ENCODE measurements at regions not wholly inside any gene's neighbourhood (a gene's known extent, or its start where the extent isn't known, plus 50 kb on each side); places are given as distances from the start of the nearest gene placed in this dataset.

- no peaks in the 10 kb centered on the region for H3K79me2 ChIP-seq (ENCODE audit: insufficient read depth, low read length)
- no peaks in the 10 kb centered on the region for H3K27me3 ChIP-seq (ENCODE audit: control insufficient read depth in 2 of 2, insufficient read depth in 2 of 2, low read length in 2 of 2)
- no peaks in the 10 kb centered on the region for H4K20me1 ChIP-seq (ENCODE audit: insufficient read depth, low read length)
- H3K27me3 Mint-ChIP-seq (ENCODE audit: low read depth in 3 of 3) = peaks cover 0 to 1% (median 0%) of the 10 kb centered on the region in 3 donors
- H3K27ac Mint-ChIP-seq = no peak overlapping the region
- DNase-seq = no peak
- H3K4me2 ChIP-seq (replicated peaks; ENCODE audit: extremely low read depth, low read length, poor library complexity, severe bottlenecking) = no peak overlapping the region
- H3K4me3 ChIP-seq (replicated peaks in 1 of 3; ENCODE audit: low read depth in 2 of 3, low read length in 3 of 3) = no peak overlapping the region
- H3K4me1 Mint-ChIP-seq = no peaks in the 10 kb centered on the region
- no peak overlapping the region for H2AFZ ChIP-seq (ENCODE audit: insufficient read depth, low read depth, low read length, poor library complexity, severe bottlenecking)
- no peak overlapping the region for H3K4me3 Mint-ChIP-seq
- WGBS (ENCODE audit: insufficient coverage) = 100% methylated on average over 3 of the region's 4 CpGs
- TF ChIP-seq, protein P1, sequence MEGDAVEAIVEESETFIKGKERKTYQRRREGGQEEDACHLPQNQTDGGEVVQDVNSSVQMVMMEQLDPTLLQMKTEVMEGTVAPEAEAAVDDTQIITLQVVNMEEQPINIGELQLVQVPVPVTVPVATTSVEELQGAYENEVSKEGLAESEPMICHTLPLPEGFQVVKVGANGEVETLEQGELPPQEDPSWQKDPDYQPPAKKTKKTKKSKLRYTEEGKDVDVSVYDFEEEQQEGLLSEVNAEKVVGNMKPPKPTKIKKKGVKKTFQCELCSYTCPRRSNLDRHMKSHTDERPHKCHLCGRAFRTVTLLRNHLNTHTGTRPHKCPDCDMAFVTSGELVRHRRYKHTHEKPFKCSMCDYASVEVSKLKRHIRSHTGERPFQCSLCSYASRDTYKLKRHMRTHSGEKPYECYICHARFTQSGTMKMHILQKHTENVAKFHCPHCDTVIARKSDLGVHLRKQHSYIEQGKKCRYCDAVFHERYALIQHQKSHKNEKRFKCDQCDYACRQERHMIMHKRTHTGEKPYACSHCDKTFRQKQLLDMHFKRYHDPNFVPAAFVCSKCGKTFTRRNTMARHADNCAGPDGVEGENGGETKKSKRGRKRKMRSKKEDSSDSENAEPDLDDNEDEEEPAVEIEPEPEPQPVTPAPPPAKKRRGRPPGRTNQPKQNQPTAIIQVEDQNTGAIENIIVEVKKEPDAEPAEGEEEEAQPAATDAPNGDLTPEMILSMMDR (IDR thresholded peaks at IDR 0.05) = no peak
- no peak overlapping the region for H3K27ac ChIP-seq (ENCODE audit: low read depth in 1 of 2, low read length in 2 of 2)
- intact Hi-C loops (cut with micrococcal nuclease) = no loop called here
- H3K9me3 ChIP-seq (replicated peaks in 1 of 2; ENCODE audit: control insufficient read depth in 1 of 2, insufficient read depth in 1 of 2, low read length in 2 of 2) = no peaks in the 10 kb centered on the region
- no peaks in the 10 kb centered on the region for H3K4me1 ChIP-seq (ENCODE audit: control insufficient read depth in 1 of 2, insufficient read depth in 2 of 2, low read length in 2 of 2)
- H3K36me3 Mint-ChIP-seq = no peaks in the 10 kb centered on the region
- H3K9ac ChIP-seq (ENCODE audit: insufficient read depth, low read length, poor library complexity, severe bottlenecking) = no peak overlapping the region
- H3K9me3 Mint-ChIP-seq = peaks cover 0 to 4% (median 1%) of the 10 kb centered on the region in 7 donors
- no peaks in the 10 kb centered on the region for H3K36me3 ChIP-seq (replicated peaks in 1 of 2; ENCODE audit: control insufficient read depth in 1 of 2, insufficient read depth in 2 of 2, low read length in 2 of 2)
Observed at GRCh38 chr2:168401048-168401556, 55.0 kb upstream of the CERS6 start.

DNA sequence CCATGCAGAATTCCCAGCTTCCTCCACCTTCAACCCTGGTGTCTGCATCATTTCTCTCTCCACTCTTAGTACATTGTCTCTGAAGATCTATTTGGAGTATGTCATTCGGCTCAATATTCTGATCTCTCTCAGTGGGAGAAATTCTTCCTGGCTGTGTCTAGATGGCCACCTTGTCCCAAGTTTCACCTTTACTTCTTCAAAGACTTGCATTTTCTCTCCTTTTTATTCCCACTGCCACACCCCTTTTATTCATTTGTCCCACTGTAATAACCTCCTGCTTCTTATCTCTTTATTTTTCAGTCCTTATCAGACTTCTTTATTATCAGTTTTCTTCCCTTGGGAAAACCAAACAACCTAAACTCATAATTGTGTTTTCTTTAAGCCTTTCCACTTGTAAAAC lies 54.3 kb upstream of the CERS6 start:
- TF ChIP-seq, protein P1 (IDR thresholded peaks at IDR 0.05) = no peak
- Histone ChIP-seq H3K4me1 (ENCODE audit: control insufficient read depth in 1 of 2, insufficient read depth in 2 of 2, low read length in 2 of 2) (no peaks in the 10 kb centered on the region), H3K9me3 (replicated peaks in 1 of 2; ENCODE audit: control insufficient read depth in 1 of 2, insufficient read depth in 1 of 2, low read length in 2 of 2) (no peaks in the 10 kb centered on the region), H3K4me3 (replicated peaks in 1 of 3; ENCODE audit: low read depth in 2 of 3, low read length in 3 of 3) (no peak overlapping the region), H3K36me3 (replicated peaks in 1 of 2; ENCODE audit: control insufficient read depth in 1 of 2, insufficient read depth in 2 of 2, low read length in 2 of 2) (no peaks in the 10 kb centered on the region), H3K27ac (ENCODE audit: low read depth in 1 of 2, low read length in 2 of 2) (no peak overlapping the region), H3K79me2 (ENCODE audit: insufficient read depth, low read length) (no peaks in the 10 kb centered on the region), H3K9ac (ENCODE audit: insufficient read depth, low read length, poor library complexity, severe bottlenecking) (no peak overlapping the region), H3K4me2 (replicated peaks; ENCODE audit: extremely low read depth, low read length, poor library complexity, severe bottlenecking) (no peak overlapping the region), H3K27me3 (ENCODE audit: control insufficient read depth in 2 of 2, insufficient read depth in 2 of 2, low read length in 2 of 2) (no peaks in the 10 kb centered on the region), H4K20me1 (ENCODE audit: insufficient read depth, low read length) (no peaks in the 10 kb centered on the region), H2AFZ (ENCODE audit: insufficient read depth, low read depth, low read length, poor library complexity, severe bottlenecking) (no peak overlapping the region)
- H3K9me3 Mint-ChIP-seq = peaks cover 0 to 7% (median 1%) of the 10 kb centered on the region in 7 donors
- 100% methylated on average over 1 of the region's 1 CpG for WGBS (ENCODE audit: insufficient coverage)
- intact Hi-C loops (cut with micrococcal nuclease) = no loop called here
- no peaks in the 10 kb centered on the region for H3K4me1 Mint-ChIP-seq
- no peak for DNase-seq
- peaks cover 0 to 1% (median 0%) of the 10 kb centered on the region in 3 donors for H3K27me3 Mint-ChIP-seq (ENCODE audit: low read depth in 3 of 3)
- H3K4me3 Mint-ChIP-seq = no peak overlapping the region
- no peak overlapping the region for H3K27ac Mint-ChIP-seq
- no peaks in the 10 kb centered on the region for H3K36me3 Mint-ChIP-seq
